GM19025 (cell line): ENCODE measurements at regions not wholly inside any gene's neighbourhood (a gene's known extent, or its start where the extent isn't known, plus 50 kb on each side); places are given as distances from the start of the nearest gene placed in this dataset.

ENCODE experiments used
- ATAC-seq: cut with Tn5 transposase; IDR thresholded peaks from one replicate; pipeline ENCODE4 v1.9.1; 2021; ENCODE audit warnings: mild to moderate bottlenecking, low read depth, moderate library complexity; ENCODE audit not compliant: unreplicated experiment

DNA sequence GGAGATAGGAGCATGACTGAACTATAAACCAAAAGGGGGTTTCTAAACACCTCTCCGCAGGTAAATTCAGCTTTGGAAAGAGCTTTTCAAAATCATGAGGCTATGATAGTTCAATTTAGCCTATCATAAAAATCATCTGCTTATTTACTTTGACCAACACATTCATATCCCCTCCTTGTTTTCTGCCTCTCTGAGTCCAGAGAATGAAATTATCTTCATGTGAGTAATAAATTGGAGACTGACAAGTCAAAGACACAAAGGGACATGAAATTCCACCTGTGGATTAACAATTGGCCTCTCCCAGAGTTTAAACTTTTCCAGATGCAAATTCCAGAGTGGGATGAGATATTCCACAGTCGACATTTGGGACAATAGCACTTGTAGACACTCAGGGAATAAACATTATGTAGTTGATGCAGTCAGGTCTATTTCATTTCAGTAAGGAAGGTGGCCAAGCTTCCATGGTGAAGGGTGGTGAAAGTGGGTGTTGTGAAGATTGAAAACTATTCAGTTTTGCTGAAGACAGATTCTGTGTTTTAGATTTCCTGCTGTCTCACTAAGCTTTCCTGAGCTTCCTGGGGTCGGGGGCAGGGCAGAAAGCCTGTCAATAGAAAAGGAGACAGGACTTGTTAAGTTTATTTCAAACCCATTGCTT lies 84.7 kb downstream of the CDC42EP3 start:
- ATAC-seq, result no peak

DNA sequence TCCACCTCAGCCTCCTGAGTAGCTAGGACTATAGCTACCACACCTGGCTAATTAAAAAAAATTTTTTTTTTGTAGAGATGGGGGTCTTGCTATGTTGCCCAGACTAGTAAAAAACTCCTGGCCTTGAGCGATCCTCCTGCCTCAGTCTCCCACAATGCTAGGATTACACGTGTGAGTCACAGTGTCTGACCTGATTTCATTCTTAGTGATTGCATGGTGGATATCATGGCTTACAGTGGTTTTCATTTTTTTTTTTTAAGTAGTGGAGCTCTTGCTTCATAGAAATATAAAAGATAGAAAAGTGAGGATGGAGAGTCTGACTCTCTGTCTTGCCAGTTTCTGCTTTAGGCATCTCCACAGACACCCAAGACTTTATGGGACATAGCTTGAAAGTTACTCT lies 83.6 kb downstream of the CDC42EP3 start:
- ATAC-seq, result no peak

DNA sequence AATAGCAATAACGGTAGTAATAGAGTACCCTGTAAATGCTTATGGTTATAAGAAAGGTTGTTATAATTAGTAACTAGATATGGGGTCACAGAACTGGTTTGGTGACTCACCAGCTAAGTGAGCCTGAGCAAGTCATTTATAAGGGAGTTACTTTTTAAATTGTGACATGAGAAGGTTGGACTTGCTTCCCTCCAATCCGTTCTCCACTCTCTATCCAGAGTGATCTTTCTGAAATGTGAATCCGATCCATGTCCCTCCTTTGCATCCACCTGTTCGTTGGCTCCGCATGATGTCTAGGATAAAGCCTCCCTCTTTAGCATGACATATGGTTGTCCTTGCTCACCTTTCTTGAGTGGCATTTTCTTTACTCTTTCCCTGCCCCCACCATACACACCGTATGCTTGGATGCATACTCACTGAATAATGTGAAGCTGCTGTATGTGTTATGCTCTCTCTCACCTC lies 83.1 kb downstream of the CDC42EP3 start:
- ATAC-seq, result no peak

DNA sequence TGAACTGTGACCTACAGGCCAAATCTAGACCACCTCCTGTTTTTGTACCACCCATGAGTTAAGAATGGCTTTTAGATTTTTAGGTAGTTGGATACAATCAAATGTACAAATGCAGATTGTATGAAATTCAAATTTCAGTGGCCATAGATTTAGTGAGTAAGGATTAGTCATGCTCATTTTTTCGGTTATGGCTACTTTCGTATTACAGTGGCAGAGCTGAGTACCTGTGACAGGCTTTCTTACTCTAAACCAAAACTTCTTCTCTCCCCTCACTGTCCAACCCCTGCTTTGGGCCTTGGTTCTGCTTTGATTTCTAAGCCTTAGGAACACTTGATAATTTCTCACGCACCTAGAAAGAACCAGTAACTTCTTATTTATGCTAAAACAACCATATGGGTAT lies 82.1 kb downstream of the CDC42EP3 start:
- ATAC-seq, result peak; percentile 43

DNA sequence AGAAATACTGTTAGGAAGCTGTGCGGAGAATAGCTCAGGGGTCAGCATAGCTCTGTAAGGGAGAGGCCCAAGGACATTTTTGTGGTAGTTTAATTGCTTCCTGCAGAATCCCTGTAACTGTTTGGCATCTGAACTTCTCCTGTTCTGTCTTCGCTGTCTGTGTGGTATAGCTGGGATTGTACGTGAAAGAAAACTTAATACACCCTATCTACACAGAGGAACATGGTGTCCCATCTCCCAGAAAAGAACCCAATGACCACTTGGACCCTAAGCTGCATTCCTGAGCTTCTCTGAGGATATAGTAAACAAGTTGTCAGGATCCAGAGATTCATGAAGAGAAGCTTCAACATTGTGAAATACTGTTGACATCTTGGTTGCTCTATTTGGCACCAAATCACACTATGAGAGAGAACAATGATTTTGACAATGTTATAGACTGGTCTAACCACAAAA lies 81.3 kb downstream of the CDC42EP3 start:
- ATAC-seq, result no peak
